ENCODE measurements at regions not wholly inside any gene's neighbourhood (a gene's known extent, or its start where the extent isn't known, plus 50 kb on each side); places are given as distances from the start of the nearest gene placed in this dataset.
"Not testable (repeated sequence)": the region's sequence is repeated elsewhere in the genome, so short reads cannot be mapped to it uniquely, and the experiment has no call there.

DNA sequence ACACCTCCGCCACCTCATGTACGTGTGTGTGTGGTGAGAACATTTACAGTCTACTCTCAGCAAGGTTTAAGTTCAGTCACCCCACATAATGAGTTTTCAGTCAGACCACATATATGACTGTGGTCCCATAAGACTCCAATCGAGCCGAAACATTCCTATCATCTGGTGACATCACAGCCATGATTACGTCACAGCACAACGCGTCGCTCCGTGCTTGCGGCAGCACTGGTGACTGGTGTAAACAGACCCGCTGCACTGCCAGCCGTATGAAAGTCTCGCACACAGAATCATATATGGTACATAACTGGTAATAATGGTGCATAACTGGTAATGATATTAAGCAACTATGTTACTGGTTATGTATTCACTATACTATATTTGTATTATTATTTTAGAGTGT, 150.7 kb downstream of the DLL1 start:
- Histone ChIP-seq H2AFZ (no peak overlapping the region), H3K4me3 (ENCODE audit: low read depth, low read length) (no peak overlapping the region), H3K36me3 (ENCODE audit: control insufficient read depth, insufficient read depth, low read length) (no peaks in the 10 kb centered on the region), H3K27me3 (ENCODE audit: control insufficient read depth, insufficient read depth, low read length) (no peaks in the 10 kb centered on the region), H3K9me3 (ENCODE audit: control insufficient read depth, low read length) (no peaks in the 10 kb centered on the region), H3K27ac (no peak overlapping the region), H3K4me1 (no peaks in the 10 kb centered on the region), H3K79me2 (no peaks in the 10 kb centered on the region), H3K9ac (no peak overlapping the region), H3K4me2 (ENCODE audit: low read length) (no peak overlapping the region)
- TF ChIP-seq, protein P1, sequence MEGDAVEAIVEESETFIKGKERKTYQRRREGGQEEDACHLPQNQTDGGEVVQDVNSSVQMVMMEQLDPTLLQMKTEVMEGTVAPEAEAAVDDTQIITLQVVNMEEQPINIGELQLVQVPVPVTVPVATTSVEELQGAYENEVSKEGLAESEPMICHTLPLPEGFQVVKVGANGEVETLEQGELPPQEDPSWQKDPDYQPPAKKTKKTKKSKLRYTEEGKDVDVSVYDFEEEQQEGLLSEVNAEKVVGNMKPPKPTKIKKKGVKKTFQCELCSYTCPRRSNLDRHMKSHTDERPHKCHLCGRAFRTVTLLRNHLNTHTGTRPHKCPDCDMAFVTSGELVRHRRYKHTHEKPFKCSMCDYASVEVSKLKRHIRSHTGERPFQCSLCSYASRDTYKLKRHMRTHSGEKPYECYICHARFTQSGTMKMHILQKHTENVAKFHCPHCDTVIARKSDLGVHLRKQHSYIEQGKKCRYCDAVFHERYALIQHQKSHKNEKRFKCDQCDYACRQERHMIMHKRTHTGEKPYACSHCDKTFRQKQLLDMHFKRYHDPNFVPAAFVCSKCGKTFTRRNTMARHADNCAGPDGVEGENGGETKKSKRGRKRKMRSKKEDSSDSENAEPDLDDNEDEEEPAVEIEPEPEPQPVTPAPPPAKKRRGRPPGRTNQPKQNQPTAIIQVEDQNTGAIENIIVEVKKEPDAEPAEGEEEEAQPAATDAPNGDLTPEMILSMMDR (IDR thresholded peaks at IDR 0.05), result no peak

DNA sequence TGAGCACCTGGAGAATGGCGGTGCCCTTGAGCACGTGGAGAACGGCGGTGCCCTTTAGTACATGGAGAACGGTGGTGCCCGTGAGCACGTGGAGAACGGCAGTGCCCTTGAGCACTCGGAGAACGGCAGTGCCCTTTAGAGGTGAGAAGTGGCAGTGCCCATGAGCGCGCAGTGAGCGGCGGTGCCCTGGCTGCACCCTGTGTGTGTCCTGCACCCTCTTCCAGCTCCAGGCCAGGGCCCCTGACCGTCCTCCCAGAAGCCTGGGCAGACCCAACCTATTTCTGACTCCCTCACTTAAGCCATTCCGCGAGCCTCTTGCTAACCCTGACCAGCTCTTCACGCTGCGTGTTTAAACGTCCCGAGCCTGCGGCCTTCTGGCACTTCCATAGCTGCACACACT, 151.3 kb downstream of the DLL1 start:
- TF ChIP-seq, protein P1 (IDR thresholded peaks at IDR 0.05), result no peak
- Histone ChIP-seq H3K9me3 (ENCODE audit: control insufficient read depth, low read length) (no peaks in the 10 kb centered on the region), H3K4me1 (no peaks in the 10 kb centered on the region), H3K27me3 (ENCODE audit: control insufficient read depth, insufficient read depth, low read length) (no peaks in the 10 kb centered on the region), H3K27ac (no peak overlapping the region), H2AFZ (no peak overlapping the region), H3K4me2 (ENCODE audit: low read length) (no peak overlapping the region), H3K9ac (no peak overlapping the region), H3K4me3 (ENCODE audit: low read depth, low read length) (no peak overlapping the region), H3K79me2 (no peaks in the 10 kb centered on the region), H3K36me3 (ENCODE audit: control insufficient read depth, insufficient read depth, low read length) (no peaks in the 10 kb centered on the region)

DNA sequence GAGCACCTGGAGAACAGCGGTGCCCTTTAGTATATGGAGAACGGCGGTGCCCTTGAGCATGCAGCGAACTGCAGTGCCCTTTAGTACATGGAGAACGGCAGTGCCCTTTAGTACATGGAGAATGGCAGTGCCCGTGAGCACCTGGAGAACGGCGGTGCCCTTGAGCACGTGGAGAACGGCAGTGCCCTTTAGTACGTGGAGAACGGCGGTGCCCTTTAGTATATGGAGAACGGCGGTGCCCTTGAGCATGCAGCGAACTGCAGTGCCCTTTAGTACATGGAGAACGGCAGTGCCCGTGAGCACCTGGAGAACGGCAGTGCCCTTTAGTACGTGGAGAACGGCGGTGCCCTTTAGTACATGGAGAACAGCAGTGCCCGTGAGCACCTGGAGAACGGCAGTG, 151.8 kb downstream of the DLL1 start:
- not testable (repeated sequence) for H3K4me3 ChIP-seq (ENCODE audit: low read depth, low read length); H3K27me3 ChIP-seq (ENCODE audit: control insufficient read depth, insufficient read depth, low read length); H2AFZ ChIP-seq; H3K4me2 ChIP-seq (ENCODE audit: low read length); H3K27ac ChIP-seq; H3K9me3 ChIP-seq (ENCODE audit: control insufficient read depth, low read length); H3K79me2 ChIP-seq; H3K9ac ChIP-seq; H3K36me3 ChIP-seq (ENCODE audit: control insufficient read depth, insufficient read depth, low read length); H3K4me1 ChIP-seq

DNA sequence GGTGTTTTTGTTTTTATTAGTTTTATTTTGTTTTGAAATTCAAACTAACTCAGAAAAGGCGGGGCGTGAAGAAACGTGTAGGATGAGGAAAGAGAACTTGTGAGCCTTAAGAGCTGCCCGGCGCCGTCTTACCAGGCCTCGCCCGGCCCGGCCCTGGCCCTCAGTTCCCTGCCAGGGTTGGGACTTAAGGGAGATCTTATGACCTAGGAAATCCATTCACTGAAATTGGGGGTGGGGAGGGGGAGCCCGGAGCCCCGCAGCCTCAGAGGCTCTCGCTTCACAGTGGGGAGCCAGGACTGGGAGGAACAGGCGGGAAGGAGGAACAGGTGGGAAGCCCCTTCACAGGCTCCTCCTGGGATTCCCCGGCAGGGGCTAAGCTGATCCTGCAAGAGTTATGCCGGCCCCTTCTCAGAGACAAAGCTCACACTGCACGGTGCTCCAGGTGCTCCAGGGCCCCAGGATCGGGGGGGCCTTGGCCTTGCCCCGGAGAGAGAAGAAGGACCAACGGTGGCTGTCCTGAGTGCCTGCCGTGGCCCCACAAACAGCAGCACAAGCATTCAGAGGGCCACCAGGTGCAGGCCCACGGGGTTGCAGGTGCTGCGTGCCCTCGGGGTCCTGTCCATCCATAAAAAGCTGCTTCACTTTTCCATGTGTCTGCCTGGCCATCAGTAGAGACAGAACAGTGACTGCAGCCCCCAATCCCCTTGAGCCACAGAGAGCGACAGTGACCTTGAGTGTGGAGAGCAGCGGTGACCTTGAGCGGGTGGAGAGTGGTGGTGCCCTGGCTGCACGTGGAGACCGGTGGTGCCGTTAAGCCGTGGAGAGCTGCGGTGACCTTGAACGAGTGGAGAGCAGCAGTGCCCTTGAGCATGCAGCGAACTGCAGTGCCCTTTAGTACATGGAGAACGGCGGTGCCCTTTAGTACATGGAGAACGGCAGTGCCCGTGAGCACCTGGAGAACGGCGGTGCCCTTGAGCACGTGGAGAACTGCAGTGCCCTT, 152.7 kb downstream of the DLL1 start:
- Histone ChIP-seq H3K27ac (peak overlapping the region; percentile 61), H3K27me3 (ENCODE audit: control insufficient read depth, insufficient read depth, low read length) (no peaks in the 10 kb centered on the region), H3K79me2 (no peaks in the 10 kb centered on the region), H3K9me3 (ENCODE audit: control insufficient read depth, low read length) (no peaks in the 10 kb centered on the region), H3K36me3 (ENCODE audit: control insufficient read depth, insufficient read depth, low read length) (no peaks in the 10 kb centered on the region), H3K9ac (no peak overlapping the region), H3K4me2 (ENCODE audit: low read length) (no peak overlapping the region), H2AFZ (no peak overlapping the region), H3K4me1 (peaks cover 3% of the 10 kb centered on the region), H3K4me3 (ENCODE audit: low read depth, low read length) (no peak overlapping the region)
- TF ChIP-seq, protein P1 (IDR thresholded peaks at IDR 0.05), result no peak

DNA sequence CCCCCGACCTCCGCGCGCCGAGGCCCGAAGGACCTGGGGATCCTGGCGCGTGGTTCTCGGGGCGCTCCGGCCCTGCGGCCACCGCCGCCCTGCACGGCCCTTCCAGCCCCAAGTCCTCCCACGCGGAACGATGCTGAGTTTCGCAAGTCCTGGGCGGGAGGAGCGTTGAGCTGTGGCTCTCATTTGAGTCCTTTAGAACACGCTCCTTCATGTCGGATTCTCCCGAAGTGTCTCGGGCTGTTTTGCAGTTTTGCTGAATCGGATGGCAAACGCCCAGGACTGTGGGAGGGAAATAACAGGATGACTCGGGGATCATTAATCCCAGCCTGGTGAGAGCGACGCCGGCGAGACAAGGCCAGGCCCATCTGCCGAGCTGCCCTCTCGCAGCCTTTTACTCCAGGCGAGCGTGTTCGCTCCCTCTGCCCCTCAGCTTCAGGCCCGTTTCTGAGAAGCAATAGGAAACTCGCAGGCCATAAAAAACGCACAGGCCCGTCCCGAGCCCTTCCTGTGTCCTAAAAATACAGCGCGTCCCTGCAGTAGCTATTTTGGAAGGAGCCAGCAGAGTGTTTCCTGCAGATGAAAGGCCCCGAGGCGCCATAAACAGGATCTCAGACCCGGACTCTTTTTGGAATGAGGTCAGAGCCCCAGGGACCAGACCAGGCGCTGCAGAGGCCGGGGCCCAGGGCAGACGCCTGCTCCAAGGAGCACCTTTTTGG, 153.5 kb downstream of the DLL1 start:
- no peak overlapping the region for H3K4me3 ChIP-seq (ENCODE audit: low read depth, low read length)
- H2AFZ ChIP-seq, result no peak overlapping the region
- peak overlapping the region; percentile 61 for H3K27ac ChIP-seq
- H3K4me1 ChIP-seq, result peaks cover 3% of the 10 kb centered on the region
- H3K4me2 ChIP-seq (ENCODE audit: low read length), result peak overlapping the region; percentile 42
- no peak overlapping the region for H3K9ac ChIP-seq
- H3K9me3 ChIP-seq (ENCODE audit: control insufficient read depth, low read length), result no peaks in the 10 kb centered on the region
- H3K79me2 ChIP-seq, result no peaks in the 10 kb centered on the region
- H3K27me3 ChIP-seq (ENCODE audit: control insufficient read depth, insufficient read depth, low read length), result no peaks in the 10 kb centered on the region
- TF ChIP-seq, protein P1 (IDR thresholded peaks at IDR 0.05), result no peak
- no peaks in the 10 kb centered on the region for H3K36me3 ChIP-seq (ENCODE audit: control insufficient read depth, insufficient read depth, low read length)
